Activated CD8-positive, alpha-beta memory T cell treated with anti-CD3 and anti-CD28 coated beads, Interleukin-2, amount 50 U/mL, for 48 hours (primary cell): ENCODE measurements at regions not wholly inside any gene's neighbourhood (a gene's known extent, or its start where the extent isn't known, plus 50 kb on each side); places are given as distances from the start of the nearest gene placed in this dataset.
"Not testable (repeated sequence)": the region's sequence is repeated elsewhere in the genome, so short reads cannot be mapped to it uniquely, and the experiment has no call there.

Experiments used
- DNase-seq: peaks from one replicate; pipeline ENCODE4 v3.0.0-alpha.2; 2020

- no peak for DNase-seq
Observed at GRCh38 chr5:74497706-74498105, 142.8 kb downstream of the ENC1 start.

GRCh38 chr5:74493411-74493810, 147.1 kb downstream of the ENC1 start:
- DNase-seq, result no peak

DNA sequence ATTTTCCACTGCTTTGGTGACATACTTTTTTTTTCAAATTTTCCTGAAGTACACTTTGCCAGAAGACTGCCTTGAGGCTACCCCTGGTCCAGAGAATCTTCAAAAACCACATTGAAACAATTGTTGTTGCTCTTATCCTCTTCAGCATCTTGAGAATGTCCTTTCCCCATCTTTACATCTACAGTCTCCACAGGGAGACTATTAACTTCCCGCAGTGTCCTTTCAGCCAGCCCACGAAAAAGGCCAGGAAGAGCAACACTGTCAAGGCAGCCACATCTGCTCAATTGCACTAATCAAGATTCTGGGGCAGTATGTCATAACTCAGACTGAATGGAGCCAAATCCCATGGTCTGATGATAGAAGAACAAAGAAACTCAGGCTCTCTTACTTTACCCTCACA, 148.3 kb downstream of the ENC1 start:
- no peak for DNase-seq

DNA sequence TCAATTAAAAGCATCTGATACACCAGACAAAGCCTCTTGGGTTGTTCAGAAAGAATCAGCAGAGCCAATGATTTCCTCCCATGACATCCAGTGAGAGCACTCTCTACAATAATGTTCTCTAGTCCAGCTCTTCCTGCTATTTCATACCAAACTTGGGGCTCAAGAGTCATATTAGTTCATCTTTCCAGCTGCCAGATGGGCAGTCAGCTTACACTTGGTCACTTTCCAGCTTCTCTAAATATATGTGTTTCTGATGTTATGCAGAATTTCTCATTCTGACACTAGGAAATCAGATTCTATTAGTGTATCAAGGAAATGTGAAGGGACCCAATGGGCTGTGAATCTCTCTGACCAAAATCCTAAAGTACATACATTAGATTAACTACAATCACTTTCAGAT, 148.9 kb downstream of the ENC1 start:
- no peak for DNase-seq

DNA sequence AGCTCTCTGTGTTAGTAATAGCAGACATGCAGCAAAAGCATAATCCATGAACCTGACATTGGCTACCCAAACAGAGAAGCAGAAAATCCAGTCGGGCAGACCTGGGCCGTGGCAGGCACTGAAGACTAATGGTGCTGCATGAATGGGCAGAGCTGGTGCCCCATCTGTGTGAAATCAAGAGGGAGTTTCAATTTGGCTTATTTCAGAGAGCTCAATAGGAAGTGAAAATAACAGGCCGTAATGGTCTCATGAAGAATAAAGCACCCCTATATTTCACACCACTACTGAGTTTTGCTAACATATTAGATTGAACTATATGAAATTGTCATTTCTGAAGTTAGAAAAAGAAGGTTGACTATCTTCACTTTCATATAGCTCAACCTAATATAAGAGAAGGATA, 149.7 kb downstream of the ENC1 start:
- DNase-seq, result no peak

DNA sequence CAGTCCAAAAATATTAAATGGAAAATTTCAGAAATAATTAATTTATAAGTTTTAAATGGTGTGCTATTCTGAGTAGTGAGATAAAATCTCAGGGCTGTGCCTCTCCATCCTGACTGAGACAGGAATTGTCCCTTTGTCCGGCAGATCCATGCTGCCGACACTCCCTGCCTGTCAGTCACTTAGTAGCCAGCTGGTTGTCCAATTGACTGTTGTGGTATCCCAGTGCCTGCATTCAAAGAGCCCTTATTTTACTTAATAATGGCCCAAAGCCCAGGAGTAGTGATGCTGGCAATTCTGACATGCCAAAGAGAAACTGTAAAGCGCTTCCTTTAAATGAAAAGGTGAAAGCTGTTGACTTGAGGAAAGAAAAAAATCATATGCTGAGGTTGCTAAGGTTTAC, 157.5 kb downstream of the ENC1 start:
- no peak for DNase-seq

GRCh38 chr5:74482523-74482922, 158.0 kb downstream of the ENC1 start:
- no peak for DNase-seq

DNA sequence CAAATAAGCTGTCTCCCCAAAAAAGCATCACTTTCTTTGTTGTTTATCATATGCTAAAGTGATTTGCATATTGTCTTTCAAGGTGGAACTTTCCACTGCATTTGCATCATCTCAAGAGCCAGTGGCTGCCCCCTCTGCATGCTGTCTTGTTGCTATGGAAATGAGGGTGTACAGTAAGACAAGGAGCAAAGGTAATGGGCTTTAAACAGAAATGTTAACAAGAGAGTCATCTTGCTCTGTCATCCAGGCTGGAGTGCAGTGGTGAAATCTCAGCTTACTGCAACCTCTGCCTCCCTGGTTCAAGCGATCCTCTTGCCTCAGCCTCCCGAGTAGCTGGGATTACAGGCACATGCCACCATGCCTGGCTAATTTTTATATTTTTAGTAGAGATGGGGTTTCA, 159.2 kb downstream of the ENC1 start:
- not testable (repeated sequence) for DNase-seq

DNA sequence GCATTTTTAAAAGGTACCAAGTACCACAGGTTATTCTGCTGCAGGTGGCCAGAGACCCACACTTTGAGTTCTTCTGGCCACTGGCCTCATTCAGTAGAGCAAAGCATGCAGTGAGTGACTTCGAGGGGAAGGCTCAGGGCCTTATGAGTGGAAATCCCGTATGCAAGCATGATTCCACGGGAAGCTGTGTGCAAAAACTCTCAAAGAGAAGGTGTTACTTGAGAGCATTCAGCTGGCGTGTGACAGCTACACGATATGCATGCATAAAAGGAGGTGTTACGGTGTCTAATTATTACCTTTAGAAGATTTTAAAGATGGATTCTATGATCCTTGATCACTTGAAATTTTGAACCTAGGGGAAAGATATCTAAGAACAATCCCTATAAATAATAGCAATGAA, 160.3 kb downstream of the ENC1 start:
- DNase-seq, result no peak

GRCh38 chr5:74478328-74478727, 162.2 kb downstream of the ENC1 start:
- DNase-seq, result no peak

DNA sequence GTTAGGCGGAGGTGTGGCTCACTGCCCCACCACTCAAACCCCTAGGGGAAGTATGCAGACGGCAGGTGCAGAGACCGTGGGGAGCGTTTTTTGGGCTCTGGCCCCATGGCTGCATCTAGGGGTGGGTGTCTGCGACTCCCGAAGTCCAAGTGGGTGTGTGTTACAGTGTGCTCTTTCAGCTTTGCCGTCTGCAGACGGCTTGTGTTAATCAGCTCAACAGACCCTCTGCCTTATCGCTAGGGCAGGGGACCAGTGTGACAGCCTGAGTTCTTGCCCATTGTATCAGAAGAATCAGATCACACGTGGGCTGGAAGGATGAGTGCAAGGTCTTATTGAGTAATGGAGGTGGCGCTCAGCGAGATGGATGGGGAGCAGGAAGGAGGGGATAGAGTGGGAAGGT, 162.8 kb downstream of the ENC1 start:
- DNase-seq, result no peak

GRCh38 chr5:74476819-74477453, 163.6 kb downstream of the ENC1 start:
- DNase-seq, result no peak

DNA sequence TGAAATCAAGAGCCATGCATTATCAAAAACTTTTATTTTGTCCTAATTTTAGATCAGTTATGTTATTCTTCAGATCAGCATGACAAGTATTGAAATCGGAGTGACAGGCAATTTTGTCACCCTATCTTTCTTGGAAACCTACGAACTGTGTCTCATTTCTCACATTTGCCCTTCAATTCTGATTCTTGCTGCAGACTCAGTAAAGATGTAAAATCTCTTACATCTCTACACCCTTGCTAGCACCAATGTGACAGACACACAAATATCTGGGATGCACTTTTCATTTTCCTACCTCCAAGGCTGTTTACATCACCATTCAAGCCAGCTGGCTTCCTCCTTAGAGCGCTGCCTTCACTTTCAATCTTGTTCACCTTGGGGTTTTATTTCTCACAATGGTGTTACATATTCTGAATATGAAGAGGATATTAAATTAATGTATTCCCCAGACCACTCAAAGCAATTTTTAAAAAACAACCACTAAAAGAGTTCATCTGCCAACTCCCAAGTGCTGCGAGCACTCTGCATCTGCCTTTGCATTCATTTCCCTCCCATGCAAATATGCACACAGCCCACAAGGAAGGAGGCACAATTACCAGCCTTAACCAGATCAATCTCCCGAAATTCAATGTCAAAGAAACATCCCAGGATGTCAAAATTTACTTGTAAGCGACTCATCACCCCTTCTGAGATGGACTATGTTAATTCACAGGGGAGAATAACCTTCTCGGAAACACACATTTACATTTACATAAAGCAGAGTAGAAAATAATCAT, 164.3 kb downstream of the ENC1 start:
- no peak for DNase-seq

GRCh38 chr5:74471875-74472274, 168.7 kb downstream of the ENC1 start:
- DNase-seq, result no peak

DNA sequence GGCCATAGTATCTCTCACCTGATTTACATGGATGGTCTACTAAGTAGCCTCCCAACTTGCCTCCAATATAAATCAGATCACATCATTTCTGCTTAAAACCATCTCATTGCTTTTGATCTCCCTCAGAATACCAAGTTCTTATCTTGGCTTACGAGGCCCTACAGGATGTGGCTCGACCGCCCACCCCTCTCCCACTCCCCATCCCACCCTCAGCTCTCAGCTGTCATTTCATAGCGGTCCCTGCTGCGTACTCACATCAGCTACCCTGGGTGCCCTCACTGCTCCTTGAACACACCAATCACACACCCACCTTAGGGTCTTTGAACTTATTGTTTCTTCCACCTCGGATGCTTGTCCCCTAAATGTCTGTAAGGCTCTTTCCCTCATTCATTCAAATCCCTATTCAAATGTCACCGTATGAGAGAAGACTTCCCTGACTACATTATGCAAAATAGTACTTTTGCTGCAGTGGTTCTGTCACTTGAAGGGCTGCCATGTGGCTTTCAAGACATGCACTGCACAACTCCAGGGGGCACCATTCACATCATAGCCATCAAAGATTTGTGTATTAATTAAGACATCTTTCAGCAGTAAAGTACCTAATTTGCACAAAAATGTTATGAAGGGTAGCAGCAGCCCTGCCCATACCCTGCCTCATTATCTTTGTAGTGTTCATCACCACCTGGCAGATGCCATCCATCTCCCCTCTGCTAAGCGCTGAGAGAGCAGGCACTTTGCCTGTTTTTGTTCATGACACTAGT, 171.1 kb downstream of the ENC1 start:
- no peak for DNase-seq

GRCh38 chr5:74468421-74468820, 172.1 kb downstream of the ENC1 start:
- no peak for DNase-seq

DNA sequence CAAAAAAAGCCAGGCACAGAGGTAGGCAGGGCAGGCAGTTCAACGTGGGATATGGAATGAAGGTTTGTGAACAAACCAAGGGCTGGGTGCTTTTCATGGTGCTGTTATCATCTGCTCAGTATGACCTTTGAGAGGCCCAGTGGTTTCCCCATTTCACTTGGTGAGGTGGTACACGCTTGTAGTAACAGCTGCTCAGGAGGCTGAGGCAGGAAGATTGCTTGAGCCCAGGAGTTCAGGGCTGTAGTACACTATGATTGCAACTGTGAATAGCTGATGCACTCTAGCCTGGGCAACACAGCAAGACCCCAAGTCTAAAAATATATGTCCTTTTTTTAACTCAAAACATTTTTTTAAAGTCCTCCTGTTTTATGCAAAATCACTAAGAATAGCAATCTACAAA, 174.8 kb downstream of the ENC1 start:
- no peak for DNase-seq

DNA sequence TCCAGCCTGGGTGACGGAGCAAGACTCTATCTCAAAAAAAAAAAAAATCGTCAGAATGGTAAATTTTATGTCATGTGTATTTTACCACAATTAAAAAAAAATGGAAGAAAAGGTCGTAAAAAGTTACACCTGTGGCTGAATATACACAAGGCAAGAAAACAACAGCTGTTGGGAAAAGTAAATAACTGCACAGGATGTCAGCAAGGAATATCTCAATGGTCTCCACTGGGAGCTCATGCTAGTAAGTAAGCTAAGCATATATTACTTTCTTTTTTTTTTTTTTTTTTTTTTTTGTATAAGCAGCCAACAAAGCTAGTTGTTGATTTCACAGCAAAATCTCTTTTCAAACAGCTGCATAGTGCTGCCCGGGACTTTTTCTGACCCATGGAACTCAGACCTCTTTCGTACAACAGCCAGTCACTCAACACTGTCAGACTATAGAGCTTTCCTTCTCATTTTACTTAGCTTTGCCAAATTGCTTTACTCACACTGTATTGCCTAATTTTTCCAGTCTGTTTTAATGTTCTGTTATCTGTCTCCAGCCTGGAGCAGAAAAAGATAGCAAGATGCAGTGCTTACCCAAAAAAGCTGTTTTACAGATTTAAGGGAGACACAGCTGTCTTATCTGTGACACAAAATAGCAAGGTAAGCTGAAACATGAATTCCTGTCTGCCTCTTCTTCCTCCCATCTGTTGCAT, 175.9 kb downstream of the ENC1 start:
- no peak for DNase-seq

GRCh38 chr5:74462356-74462755, 178.2 kb downstream of the ENC1 start:
- DNase-seq, result no peak

DNA sequence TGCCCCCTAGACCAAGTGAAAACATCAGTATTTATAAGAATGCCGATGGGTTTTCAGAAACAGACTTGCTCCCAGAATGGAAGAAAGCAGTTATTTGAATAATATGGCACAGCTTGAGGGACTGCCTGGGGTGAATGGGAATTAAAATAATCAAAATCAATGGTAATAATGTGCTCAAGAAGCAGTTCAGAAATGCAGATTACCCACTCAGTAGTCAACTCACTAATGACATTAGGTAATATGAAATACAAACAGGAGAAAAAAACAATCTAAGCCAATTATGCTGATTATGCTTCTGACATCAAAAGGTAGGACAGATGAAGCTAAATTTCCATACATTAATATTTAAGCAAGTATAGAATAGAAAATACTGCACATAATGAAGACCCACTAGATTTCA, 179.3 kb downstream of the ENC1 start:
- DNase-seq, result no peak

DNA sequence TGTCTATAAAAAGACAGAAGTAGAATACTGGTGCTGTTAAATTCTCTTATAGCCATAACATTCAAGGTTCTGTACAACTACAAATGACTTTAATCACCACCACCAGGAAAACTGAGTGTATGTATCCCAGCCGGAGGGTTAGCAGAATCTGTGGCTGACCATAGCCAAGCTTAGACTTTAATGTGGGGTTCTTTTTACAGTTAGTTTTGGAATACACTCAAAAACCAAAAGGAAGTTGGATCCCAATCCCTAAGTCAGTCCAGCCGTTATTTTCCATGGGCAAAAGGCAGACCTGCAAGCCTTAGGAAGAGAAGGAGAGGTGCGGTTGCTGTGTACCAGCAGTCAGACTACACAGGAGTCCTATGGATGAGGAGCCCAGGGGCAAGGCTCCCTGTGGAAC, 179.8 kb downstream of the ENC1 start:
- DNase-seq, result no peak

- DNase-seq, result no peak
Observed at GRCh38 chr5:74459984-74460383, 180.5 kb downstream of the ENC1 start.

DNA sequence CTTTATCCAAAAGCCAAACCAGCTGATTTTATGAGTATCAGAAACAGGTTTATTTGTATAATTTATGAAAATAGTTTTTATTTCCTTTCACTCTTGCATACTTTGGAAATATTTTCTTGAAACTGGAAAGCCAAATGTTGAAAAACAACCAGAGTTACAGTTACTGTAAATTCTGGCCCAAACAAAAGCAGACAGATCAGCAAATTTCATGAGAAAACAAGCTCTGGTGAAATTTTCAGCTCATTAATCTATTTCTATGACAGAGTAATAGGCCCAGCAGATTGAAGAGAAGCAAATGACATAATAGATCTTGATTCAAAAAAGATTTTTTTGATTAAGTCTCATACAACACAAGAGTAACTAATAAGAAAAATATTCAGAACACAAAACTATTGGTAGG, 182.7 kb downstream of the ENC1 start:
- DNase-seq, result no peak
